Vagina (tissue), 2 donors: ENCODE measurements at regions not wholly inside any gene's neighbourhood (a gene's known extent, or its start where the extent isn't known, plus 50 kb on each side); places are given as distances from the start of the nearest gene placed in this dataset.

ENCODE experiments used
- POLR2AphosphoS5 ChIP-seq, 2 donors: sonication (generic); formaldehyde crosslinking; IDR thresholded peaks; one replicate each; pipeline ENCODE4 v1.9.0; 2017; ENCODE audit warnings: antibody characterized with exemption in 2 of 2, mild to moderate bottlenecking in 2 of 2, low read depth in 1 of 2; ENCODE audit not compliant: insufficient read depth in 1 of 2
- TF ChIP-seq, protein P1 (sequence below), 3 experiments: fragments of 450-650 bp in 2 of 3; fragments of 200-600 bp in 1 of 3; sonication (generic) in 1 of 3; IDR thresholded peaks; one replicate each; pipeline ENCODE4 v1.5.1; 2017 to 2019; ENCODE audit warnings: antibody characterized with exemption in 3 of 3, mild to moderate bottlenecking in 2 of 3, moderate library complexity in 2 of 3

DNA sequence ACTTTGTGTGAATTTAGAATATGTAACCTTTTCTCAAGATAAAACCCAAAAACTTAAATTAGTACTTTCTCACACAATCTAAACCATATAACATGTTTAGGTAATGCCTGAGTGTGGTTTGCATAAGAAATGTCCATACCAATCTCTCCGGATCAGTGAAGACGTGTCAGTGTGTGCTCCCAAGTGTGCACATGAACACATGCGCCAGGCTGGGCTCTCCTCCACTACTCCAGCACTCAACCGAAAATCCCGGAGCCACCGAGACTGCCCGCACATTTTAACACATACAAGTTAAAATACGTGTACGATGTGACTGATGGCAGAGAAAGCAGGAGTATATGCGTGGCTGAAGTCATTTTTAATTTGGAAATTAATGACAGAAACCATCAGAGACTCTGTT lies 658.4 kb downstream of the EFNA5 start:
- TF ChIP-seq POLR2AphosphoS5 (IDR thresholded peaks at IDR 0.05; ENCODE audit: insufficient read depth in 1 of 2, low read depth in 1 of 2), result no peak
- TF ChIP-seq, protein P1, sequence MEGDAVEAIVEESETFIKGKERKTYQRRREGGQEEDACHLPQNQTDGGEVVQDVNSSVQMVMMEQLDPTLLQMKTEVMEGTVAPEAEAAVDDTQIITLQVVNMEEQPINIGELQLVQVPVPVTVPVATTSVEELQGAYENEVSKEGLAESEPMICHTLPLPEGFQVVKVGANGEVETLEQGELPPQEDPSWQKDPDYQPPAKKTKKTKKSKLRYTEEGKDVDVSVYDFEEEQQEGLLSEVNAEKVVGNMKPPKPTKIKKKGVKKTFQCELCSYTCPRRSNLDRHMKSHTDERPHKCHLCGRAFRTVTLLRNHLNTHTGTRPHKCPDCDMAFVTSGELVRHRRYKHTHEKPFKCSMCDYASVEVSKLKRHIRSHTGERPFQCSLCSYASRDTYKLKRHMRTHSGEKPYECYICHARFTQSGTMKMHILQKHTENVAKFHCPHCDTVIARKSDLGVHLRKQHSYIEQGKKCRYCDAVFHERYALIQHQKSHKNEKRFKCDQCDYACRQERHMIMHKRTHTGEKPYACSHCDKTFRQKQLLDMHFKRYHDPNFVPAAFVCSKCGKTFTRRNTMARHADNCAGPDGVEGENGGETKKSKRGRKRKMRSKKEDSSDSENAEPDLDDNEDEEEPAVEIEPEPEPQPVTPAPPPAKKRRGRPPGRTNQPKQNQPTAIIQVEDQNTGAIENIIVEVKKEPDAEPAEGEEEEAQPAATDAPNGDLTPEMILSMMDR (IDR thresholded peaks at IDR 0.05), result no peak
